Activated naive CD4-positive, alpha-beta T cell treated with anti-CD3 and anti-CD28 coated beads, Interleukin-2, amount 50 U/mL, for 16 hours (primary cell): ENCODE measurements at regions not wholly inside any gene's neighbourhood (a gene's known extent, or its start where the extent isn't known, plus 50 kb on each side); places are given as distances from the start of the nearest gene placed in this dataset.

Experiments used
- DNase-seq: peaks from one replicate; pipeline ENCODE4 v3.0.0-alpha.2; 2020

DNA sequence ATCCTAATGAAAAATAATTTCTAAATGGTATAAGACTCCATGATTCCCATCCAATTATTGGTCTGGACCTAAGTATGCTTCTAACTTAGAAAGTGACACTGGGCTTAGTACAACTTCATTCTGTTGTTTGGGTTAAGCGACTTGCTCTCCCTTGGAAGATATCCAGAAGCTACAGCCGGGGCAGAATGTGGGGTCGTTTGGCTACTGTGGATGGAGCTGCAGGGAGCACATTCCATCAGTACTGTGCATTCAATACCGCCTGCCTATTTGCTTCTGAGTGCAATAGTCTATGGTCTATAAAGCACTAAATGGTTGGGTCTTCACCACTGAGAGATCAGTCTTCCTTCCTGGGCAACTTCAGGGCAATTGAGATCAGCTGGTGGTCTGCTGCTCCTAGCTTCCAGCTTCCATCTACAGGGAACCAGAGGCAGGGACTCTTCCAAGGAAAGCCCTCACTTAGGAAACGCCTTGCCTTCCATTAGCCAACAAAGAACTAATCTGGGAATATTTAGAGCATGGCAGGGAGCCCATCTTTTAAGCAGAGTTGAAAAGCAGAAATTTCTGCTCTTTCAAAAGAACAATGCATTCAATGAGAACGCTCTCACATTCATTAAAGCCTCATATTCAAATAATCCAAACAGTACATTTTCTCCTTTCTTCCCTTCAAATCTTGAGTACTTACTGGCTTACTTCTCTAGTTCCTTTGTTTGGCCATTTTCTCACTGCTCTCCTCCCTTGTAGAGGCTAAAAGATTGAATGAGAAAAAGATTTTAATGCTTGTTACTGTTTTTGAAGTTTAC, 1049.9 kb upstream of the TENM3 start:
- DNase-seq, result no peak

DNA sequence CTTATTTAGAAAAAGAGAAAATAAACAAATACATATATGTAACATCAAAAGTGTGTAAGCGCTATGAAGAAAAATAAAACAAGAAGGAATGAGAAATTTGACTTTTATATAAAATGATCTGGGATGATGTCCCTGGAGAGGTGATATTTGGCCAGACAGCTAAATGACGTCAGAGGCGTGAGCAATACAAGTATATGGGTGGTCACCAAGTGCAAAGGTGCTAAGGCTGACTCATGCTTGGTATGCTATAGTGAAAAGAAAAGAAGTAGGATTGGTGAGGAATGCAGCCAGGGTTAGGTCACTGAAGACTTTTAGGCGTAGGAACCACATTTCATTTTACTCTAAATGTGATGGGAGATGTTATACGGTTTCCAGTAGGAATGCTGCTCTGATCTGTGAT, 1049.1 kb upstream of the TENM3 start:
- DNase-seq, result no peak

DNA sequence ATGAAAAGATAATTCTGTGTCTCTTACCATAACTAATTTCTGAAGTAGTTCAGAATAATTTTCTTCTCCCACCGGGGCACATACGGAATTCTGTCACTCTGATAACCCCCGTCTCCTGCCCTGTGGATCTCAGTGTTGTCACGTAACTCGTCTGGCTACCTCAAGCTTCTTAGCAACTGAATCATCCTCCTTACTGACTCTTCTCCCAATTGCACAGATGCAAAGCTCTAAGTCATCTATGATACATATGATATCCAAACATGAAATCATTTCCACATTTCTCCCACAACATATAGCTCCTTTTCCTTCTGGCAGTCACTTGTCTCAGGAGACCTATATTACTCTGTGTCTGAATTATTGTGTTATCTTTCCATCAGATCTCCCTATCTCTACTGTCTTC, 1043.1 kb upstream of the TENM3 start:
- DNase-seq, result no peak

DNA sequence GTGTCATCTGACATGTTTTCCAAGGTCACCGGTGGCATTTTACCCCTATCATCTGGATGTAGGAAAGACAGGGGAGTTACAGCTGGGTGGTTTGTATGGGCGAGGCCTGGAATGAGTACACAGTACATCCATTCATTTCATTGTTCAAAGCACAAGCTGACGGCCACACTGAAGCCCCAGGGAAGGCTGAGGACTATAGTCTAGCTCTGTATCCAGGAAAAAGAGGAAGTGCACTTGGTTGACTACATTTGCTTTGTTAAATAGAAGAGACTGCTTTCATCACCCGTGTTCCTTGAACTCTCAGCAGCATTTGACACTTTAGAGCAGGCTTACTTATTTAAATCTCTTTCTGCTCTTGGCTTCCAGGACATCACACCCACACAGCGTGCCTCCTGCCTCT, 1041.0 kb upstream of the TENM3 start:
- no peak for DNase-seq

DNA sequence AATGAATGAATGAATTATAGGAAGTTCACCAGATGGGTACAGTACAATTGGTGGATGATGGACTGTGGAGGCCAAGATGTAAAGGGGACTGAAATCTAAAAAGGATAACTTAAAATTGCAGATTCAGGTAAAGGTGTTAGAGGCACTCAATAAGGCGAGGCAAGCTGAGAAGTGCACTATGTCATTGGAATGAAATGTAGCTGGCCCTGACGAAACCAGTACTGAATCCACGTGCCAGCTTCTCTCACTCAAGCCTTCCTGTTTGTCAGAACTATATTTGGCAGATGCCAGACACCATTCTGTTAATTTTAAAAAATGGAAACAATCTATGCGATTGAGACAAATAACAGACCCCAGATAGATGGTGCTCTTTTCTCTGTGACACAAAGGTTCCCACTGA, 1039.1 kb upstream of the TENM3 start:
- DNase-seq, result no peak

DNA sequence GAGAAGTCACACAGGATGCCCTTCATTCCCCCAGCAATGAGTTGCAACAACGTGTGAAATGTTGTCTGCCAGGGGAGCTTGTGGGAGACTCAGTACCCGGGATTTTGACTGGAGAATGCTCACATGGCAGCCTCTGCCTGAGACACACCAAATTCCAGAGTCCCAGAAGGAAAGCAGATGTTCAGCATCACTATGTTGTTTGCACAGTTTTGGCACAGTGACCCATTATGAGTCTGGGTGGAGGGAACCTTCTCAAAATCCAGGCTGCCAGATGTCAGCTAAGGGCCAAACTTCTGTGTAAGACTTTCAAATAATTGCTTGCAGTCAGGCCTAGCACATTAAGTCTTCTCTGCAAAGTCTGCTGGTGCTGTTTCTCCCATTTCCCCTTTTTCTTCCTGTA, 1029.7 kb upstream of the TENM3 start:
- DNase-seq, result no peak

DNA sequence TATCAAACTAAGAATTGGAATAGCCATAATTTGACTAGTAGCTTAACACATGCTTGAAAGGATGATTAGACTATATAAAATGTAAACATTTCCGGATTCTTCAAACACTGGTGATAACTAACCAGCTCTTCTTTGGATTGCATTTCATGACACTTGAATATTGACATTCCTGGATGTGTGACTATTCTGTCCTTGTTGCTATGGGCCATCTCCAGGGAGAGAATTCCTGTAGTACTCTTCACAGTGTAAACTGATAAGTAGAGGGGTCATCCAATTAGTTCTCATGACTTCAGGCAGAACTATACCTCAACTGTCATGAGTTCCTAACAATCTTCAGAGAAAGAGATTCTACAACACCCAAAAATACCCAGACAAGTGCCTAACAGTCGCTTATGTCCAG, 1026.7 kb upstream of the TENM3 start:
- DNase-seq, result no peak

DNA sequence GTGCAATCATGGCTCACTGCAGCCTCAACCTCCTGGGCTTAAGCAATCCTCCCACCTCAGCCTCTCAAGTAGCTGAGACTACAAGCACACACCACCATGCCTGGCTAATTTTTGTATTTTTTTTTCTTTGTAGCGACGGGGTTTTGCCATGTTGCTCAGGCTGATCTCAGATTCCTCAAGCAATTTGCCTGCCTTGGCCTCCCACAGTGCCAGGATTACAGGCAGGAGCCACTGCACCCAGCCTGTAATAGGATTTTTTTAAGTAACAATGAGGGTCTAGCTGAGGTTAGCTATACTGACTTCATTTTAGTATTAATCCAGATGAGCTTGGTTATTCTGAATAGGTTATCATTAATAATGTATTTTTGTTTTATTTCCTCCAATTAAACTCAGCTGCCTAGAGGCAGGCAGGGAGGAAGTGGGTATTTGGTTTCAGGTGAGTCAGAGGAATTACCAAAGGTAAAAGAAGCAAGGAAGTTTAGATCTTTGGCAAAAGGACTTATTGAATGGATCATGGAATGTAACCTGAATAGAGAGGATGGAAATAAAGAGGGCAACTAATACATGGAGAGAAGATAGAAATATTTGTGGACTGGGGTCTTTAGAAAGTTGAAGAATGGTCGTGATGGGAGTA, 1023.3 kb upstream of the TENM3 start:
- no peak for DNase-seq

DNA sequence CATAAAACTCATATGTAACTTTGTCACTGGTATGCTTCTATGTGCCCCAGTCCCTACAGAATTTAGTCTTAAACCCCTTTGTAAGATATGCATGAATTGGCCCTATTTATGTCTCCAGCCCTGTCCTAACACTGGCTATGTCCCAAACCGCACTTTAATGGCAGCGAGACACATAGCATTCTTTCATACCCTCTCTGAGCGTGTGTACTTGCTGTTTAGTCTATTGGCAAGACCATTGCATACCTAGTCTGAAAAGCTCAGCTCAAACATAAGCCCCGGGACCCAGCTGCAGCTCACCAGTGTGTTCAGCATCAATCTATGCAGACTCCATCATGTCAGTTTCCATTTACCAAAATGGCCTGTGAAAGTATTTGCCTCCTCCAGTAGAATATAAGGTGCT, 1018.4 kb upstream of the TENM3 start:
- no peak for DNase-seq

DNA sequence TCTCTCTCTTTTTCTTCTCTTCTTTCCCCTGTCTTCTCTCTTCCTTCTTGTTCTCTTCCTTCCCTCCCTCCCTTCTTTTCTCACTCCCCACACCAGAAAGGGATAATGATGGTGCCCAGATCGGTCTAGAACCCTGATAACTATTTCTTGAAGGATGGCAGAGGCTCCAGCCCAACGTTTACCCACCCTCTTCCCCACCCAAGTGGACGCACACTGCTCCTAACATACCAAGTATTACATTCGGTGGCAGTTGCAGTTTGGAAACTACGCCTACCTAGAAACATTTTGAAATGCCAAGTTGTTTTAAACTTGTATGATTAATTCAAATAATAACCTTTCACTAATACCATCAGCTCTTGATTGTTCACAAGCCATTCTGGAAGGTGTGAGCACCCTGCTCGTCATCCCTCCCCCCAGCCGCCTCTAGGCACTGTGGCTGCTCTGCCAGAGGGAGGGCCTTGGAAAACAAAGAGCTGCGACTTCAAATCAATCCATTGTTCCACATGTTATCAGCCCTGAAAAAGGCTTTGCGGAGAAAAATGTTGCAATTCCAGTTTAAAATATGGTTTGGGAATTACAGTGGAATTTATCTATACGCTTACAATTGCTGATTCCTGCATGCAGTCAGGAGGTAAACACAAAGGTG, 1017.5 kb upstream of the TENM3 start:
- DNase-seq, result no peak

DNA sequence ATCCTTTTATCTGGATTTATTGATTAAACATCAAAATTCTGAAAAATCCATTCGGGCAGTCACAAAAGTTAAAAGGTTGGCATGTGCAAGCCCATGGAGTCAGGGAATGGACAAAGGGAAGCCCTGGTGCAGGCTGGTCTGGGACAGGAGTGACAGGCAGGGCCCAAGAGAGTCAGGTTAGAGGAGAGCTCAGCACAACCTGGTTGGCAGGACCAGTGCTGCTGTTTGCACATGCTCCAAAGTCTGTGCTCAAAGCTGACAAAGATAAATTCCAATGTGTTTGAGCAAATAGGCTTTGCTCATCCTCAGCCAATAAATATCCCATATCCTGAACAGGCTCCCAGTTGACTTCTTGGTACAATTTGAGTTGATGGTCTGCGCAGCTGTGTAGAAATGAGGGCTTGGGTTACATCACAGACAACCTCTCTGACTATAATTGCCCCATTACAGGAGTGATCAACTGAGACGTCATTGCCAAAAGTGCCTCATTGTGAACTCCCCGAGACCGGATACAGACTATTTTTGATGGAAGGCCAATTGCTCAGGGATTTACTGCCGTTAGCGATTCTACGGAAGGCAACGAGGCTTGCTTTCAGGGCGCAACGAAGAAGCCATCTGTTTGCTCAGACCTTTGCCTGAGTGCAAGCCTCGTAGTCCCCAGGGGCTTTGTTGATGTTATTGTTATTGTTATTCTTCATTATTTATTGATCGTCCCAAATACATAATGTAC, 1008.1 kb upstream of the TENM3 start:
- DNase-seq, result no peak

DNA sequence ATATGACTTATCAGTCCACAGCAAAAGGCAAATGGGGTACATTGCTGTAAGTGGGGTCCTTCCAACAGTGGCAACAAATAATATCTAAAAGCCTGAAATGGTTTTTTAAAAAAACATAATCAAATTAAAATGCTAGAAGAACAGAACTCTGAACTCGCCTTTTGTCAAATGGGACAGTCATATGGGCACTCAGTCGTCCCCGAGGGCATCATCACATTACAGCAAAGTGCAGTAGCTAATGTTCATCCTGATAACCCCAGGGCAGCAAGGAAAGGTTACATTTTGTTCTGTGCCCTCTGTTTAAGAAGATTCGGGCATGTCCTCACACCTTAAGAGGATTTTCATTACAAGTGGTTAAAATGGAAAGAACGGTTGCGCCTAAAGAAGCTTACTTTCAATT, 997.9 kb upstream of the TENM3 start:
- no peak for DNase-seq

DNA sequence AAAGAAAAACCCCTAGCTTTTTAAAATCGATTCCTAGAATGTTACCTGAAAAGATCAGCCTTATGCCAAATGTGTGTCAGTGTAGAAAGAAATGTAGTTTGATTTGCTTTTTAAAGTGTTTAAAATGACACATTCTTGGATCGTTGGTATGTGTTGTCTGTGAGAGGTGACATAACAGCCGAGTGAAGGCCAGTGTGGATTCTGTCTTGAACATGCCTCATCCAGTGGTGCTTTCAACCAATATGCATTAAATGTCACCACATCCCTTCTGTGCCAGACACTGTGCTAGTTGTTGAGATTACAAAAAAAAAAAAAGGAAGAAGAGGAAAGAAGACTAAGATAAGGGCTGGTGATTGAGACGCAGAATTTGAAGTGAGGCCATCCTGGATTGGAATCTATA, 994.2 kb upstream of the TENM3 start:
- no peak for DNase-seq

DNA sequence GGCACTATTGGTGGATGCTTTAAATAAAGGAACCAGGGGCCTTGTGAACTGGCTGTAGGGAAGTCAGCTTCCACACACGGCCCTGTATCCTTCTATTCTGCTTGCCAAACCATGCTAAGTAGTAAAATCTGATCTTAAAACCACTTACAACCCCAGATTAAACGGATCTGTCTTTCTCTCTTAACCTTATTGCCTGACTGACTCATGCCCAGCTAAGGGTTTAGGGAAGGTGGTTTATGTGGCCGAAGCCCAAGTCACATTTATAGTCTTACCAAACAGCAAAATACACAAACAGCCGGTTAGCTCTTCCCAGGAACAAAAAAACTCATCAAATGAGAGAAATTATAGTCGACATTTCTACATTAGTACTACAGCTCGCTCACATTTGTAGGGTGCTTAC, 988.4 kb upstream of the TENM3 start:
- no peak for DNase-seq

DNA sequence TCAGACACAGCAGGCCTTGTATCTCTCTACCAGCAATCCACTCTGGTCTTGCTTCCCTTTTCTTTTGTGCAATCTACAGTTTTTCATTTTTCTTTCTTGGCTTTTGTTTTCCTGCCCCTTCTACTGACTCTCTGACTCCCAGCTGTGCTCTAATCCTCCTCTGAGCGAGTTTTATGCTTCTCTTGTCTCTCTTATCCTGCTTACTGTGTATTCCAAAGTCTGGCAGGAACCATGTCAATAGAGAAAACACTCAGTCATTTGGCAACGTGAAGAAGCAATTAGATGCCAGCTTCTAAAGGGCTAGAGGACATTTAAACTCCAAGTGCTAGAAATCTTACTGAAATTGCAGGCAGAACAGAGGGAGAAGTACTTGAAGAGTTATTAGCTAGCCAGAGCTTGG, 984.6 kb upstream of the TENM3 start:
- no peak for DNase-seq

DNA sequence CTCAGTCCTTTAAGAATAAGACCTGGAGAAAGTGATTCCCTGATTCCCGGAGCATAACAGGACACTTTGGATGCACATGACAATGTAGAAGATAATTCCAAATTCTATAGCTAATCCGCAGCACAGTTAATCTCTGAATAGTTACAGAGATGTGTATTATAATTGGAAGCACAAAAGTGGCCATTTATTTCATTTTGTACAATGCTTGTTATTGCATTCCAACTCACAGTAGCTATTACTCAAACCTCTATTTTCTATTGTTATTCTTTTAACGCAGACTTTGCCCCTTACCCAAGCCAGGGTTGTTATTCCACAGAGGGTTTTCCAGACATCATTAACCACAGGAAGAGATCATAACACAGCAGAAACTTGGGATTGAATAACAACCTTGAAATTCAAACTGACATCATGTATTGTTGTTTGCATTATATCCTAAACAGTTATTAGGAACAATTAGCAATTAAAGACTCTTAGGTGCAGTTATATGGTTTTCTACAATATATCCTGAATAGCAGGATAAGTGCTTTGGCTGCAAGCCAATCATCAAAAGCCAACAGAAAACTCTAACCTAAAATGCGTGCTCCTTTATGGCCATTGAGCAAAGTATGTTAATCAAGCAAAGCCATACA, 984.0 kb upstream of the TENM3 start:
- DNase-seq, result no peak

DNA sequence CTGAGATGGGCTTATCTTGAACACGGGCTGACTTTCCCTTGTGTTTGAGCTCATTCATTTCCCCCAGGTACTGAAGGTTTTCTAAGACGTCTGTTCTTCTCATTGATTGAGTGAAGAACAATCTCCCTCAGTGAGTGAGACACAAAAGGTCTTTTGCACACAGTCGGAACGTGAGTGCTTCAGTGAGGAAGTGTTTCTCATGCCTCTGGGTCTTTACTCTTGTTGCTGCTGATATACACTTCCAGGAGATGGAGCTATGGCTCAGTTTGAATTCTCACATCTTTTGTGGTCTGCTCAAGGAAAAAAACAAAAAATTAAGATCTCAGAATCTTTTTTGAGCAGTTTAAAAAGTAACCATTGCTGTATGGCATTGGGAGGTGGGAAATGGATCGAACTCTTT, 981.9 kb upstream of the TENM3 start:
- DNase-seq, result no peak

DNA sequence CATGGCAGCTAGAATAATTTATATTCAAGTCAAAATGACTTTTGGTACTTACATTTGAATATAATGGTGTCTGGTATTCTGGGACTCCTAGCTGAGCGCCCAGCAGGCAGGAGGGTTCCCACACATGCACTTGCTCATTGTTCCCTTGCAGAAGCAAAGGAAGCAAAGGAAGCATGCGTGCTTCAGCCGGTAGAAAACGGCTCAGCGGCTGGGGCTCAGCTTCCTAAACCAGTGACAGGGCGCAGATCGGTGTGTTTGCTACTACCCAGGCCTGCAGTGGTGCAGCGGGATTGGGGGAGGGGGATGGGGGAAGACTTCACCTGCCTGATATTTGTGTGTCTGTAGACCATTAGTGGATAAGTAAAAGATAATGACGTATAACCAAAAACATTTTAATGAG, 978.3 kb upstream of the TENM3 start:
- DNase-seq, result no peak

DNA sequence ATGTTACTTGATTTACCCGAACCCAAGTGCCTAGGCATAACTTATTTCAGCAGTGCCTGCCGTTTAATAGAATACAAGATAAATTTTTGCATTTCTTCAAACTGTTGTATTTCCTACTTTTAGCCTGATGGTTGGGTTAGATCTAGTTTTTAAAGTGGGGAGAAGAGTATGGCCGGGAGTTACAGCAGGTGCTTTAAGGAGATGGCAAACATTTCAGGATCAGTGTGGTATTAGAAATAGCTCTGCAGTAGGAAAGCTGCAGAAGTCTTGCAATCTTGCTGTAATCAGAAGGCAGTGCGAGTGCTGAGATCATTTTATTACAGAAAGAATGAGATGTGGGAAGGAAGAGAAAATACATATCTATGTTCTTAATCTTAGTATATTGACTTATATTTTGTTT, 977.8 kb upstream of the TENM3 start:
- no peak for DNase-seq

DNA sequence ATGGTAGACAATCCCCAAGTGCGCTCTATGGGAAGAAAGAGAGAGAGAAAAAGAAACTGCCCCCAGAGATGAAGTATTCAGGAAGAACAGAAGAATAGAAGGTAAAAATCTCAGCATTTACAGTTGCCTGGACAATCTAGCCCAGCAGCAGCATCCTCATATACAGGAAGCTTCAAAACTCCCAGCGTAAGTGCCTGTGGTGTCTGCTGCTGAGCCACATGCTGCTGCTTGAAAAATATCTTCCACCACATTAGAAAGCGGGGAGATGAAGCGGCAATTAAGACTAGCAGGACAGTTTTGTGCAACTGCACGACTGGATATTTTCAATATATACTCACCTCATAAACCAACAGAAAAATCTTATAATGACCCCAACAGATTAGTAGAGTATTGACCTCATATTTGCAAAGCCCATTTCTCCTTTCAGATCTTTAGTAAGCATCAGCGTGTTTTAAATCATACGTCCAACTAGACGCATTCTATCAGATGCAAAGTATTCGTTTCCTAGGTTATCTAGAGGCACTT, 972.0 kb upstream of the TENM3 start:
- DNase-seq, result no peak

DNA sequence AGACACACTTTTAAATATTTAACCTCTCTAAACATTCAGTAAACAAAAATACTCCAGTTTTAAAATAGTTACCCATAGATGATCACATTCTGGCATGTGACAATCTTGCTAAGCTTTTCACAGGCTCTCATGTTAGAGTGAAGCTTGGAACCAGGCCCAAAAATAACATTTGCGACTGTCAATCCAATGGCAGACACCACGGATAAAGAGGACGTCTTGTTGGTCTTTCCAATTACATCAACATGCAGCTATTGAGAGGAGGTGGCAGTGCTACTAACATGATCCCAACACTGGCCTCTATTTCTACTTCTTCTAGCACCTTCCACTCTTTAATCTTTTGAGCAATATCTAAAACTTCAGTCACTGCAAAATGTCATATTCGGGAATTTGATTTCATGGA, 970.8 kb upstream of the TENM3 start:
- DNase-seq, result no peak

DNA sequence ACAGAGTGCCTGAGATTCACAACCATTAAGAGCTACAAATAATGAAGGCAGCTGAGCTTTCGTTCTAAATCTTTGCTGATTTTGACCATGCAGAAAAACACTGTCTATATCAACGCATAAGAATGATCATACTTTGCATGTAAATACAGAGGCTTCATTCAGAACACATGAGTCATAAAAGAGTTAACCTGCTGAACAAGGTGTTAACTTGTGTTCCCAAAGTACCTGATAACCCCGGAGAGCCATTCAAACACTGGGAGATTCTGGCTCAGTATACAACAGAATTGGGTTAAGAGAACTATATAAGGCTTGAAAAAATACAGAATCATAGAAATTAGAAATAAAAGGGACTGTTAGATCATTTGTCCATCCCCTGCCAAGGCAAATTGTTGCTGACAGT, 964.3 kb upstream of the TENM3 start:
- DNase-seq, result no peak

DNA sequence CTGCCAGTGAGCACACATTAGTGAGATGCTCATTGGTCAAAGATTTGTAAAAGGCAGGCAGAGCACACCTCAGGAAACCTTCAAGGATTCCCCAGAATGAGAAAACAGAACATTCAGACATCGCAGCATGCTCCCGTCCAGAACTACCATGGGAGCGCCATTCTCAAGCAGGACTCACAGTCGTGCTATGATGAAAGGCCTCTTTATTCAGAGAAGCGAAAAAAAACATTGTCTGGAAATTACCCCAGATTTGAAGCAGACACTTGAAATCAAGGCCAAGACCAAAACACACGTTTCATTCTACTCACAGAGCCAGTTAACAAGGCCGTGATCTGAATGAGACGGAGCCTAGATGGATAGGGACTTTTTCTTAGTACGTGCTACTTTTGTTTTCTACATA, 961.8 kb upstream of the TENM3 start:
- no peak for DNase-seq
